H1 (cell line): ENCODE measurements at regions not wholly inside any gene's neighbourhood (a gene's known extent, or its start where the extent isn't known, plus 50 kb on each side); places are given as distances from the start of the nearest gene placed in this dataset.

Experiments
- CHD1 ChIP-seq: IDR thresholded peaks from 2 replicates; pipeline ENCODE4 v1.6.1; 2012; ENCODE audit warnings: low read depth, low read length, improper control_type of control experiment
- RNF2 ChIP-seq: fragments of 200-900, 300-1000 bp; sonication (generic); IDR thresholded peaks from 2 replicates; pipeline ENCODE4 v1.7.1; 2016; ENCODE audit warnings: borderline replicate concordance, low read depth, mild to moderate bottlenecking, antibody characterized with exemption, low read length; ENCODE audit not compliant: poor library complexity, severe bottlenecking; ENCODE audit errors: missing control alignments
- SP1 ChIP-seq: IDR thresholded peaks from 2 replicates; pipeline ENCODE4 v1.6.1; 2011; ENCODE audit warnings: low read depth, low read length
- SP2 ChIP-seq: IDR thresholded peaks from 2 replicates; pipeline ENCODE4 v1.6.1; 2012; ENCODE audit warnings: mild to moderate bottlenecking, low read length, inconsistent platforms
- TF ChIP-seq, protein P1 (sequence below): IDR thresholded peaks from 2 replicates; pipeline ENCODE4 v1.6.1; 2012; ENCODE audit warnings: low read length, inconsistent platforms
- TF ChIP-seq, protein P2 (sequence below): IDR thresholded peaks from 2 replicates; pipeline ENCODE4 v1.6.1; 2012; ENCODE audit warnings: inconsistent platforms

DNA sequence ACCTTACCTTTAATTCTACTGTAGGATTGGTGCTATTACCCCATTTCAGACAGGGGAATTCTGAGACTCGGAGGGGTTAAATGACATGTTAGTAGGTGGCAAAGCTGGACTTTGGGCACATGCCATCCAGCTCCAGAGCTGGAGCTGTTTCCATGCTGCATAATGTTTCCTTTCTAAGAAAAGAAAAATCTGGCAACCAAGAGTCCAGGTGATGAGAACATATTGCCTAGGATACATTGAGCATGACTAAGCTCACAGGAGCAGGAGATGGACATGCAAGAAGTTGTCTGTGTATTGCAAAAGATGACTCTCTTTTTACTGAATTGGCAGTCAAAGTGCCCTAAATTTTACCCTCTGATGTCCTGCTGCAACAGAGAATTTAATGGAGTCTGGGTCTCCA, 150.8 kb upstream of the SYT13 start (continued):
- TF ChIP-seq, protein P1, sequence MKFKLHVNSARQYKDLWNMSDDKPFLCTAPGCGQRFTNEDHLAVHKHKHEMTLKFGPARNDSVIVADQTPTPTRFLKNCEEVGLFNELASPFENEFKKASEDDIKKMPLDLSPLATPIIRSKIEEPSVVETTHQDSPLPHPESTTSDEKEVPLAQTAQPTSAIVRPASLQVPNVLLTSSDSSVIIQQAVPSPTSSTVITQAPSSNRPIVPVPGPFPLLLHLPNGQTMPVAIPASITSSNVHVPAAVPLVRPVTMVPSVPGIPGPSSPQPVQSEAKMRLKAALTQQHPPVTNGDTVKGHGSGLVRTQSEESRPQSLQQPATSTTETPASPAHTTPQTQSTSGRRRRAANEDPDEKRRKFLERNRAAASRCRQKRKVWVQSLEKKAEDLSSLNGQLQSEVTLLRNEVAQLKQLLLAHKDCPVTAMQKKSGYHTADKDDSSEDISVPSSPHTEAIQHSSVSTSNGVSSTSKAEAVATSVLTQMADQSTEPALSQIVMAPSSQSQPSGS: no peak
- TF ChIP-seq, protein P2, sequence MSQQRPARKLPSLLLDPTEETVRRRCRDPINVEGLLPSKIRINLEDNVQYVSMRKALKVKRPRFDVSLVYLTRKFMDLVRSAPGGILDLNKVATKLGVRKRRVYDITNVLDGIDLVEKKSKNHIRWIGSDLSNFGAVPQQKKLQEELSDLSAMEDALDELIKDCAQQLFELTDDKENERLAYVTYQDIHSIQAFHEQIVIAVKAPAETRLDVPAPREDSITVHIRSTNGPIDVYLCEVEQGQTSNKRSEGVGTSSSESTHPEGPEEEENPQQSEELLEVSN: no peak
- TF ChIP-seq RNF2: no peak
- TF ChIP-seq CHD1: no peak
- no peak for TF ChIP-seq SP1
- no peak for TF ChIP-seq SP2
